HG03521 (cell line): ENCODE measurements at regions not wholly inside any gene's neighbourhood (a gene's known extent, or its start where the extent isn't known, plus 50 kb on each side); places are given as distances from the start of the nearest gene placed in this dataset.
"Not testable (repeated sequence)": the region's sequence is repeated elsewhere in the genome, so short reads cannot be mapped to it uniquely, and the experiment has no call there.

ENCODE experiments used
- ATAC-seq: cut with Tn5 transposase; IDR thresholded peaks from one replicate; pipeline ENCODE4 v1.9.1; 2021; ENCODE audit warnings: mild to moderate bottlenecking, moderate library complexity; ENCODE audit not compliant: unreplicated experiment

- not testable (repeated sequence) for ATAC-seq
Observed at GRCh38 chr9:62952840-62953239, 1763.0 kb downstream of the SPATA31A7 start.
